Erythroblast (primary cell): ENCODE measurements at regions not wholly inside any gene's neighbourhood (a gene's known extent, or its start where the extent isn't known, plus 50 kb on each side); places are given as distances from the start of the nearest gene placed in this dataset.

Experiments
- GATA1 ChIP-seq: IDR thresholded peaks from 2 replicates; pipeline ENCODE4 v1.6.1; 2011; ENCODE audit warnings: low read depth, mild to moderate bottlenecking, control low read depth, low read length, moderate library complexity
- POLR2A ChIP-seq: IDR thresholded peaks from 2 replicates; pipeline ENCODE4 v1.6.1; 2011; ENCODE audit warnings: mild to moderate bottlenecking, low read length

- TF ChIP-seq POLR2A (no peak), GATA1 (no peak)
Measured at GRCh38 chr7:125834421-125834820, 904.8 kb upstream of the POT1 start.
